Stimulated activated CD8-positive, alpha-beta memory T cell treated with anti-CD3 and anti-CD28 coated beads, Interleukin-7, amount 100 ng/mL, for 1 hour (primary cell): ENCODE measurements at regions not wholly inside any gene's neighbourhood (a gene's known extent, or its start where the extent isn't known, plus 50 kb on each side); places are given as distances from the start of the nearest gene placed in this dataset.
"Not testable (repeated sequence)": the region's sequence is repeated elsewhere in the genome, so short reads cannot be mapped to it uniquely, and the experiment has no call there.

ENCODE experiments used
- DNase-seq, 2 donors: peaks; one replicate each; pipeline ENCODE4 v3.0.0-alpha.2; 2020; ENCODE audit warnings: low read depth in 2 of 2

GRCh38 chr16:65315081-65315780 is 193.4 kb upstream of the CDH11 start:
- DNase-seq = no peak

GRCh38 chr16:65314627-65315008 is 192.8 kb upstream of the CDH11 start:
- no peak for DNase-seq

GRCh38 chr16:65313936-65314626 is 192.2 kb upstream of the CDH11 start:
- no peak for DNase-seq

GRCh38 chr16:65312795-65313194 is 190.9 kb upstream of the CDH11 start:
- no peak for DNase-seq

- DNase-seq = no peak
These were observed 190.2 kb upstream of the CDH11 start for GRCh38 chr16:65312071-65312470.

GRCh38 chr16:65310491-65310890 is 188.6 kb upstream of the CDH11 start:
- not testable (repeated sequence) for DNase-seq

GRCh38 chr16:65309354-65309753 is 187.5 kb upstream of the CDH11 start:
- no peak for DNase-seq

GRCh38 chr16:65308506-65308905 is 186.6 kb upstream of the CDH11 start:
- no peak for DNase-seq

- DNase-seq = no peak
These were observed 185.4 kb upstream of the CDH11 start for GRCh38 chr16:65307286-65307685.

GRCh38 chr16:65306722-65307121 is 184.9 kb upstream of the CDH11 start:
- no peak for DNase-seq

- DNase-seq = no peak
These were observed 184.4 kb upstream of the CDH11 start for GRCh38 chr16:65306300-65306699.

- no peak for DNase-seq
These were observed 183.6 kb upstream of the CDH11 start for GRCh38 chr16:65305266-65305959.

- DNase-seq = no peak
These were observed 179.2 kb upstream of the CDH11 start for GRCh38 chr16:65301029-65301428.

- no peak for DNase-seq
These were observed 175.6 kb upstream of the CDH11 start for GRCh38 chr16:65297453-65297852.

- no peak for DNase-seq
These were observed 173.7 kb upstream of the CDH11 start for GRCh38 chr16:65295527-65295926.

GRCh38 chr16:65294708-65295107 is 172.8 kb upstream of the CDH11 start:
- no peak for DNase-seq

GRCh38 chr16:65294165-65294564 is 172.3 kb upstream of the CDH11 start:
- no peak for DNase-seq

GRCh38 chr16:65289022-65289421 is 167.2 kb upstream of the CDH11 start:
- no peak for DNase-seq

- no peak for DNase-seq
These were observed 165.4 kb upstream of the CDH11 start for GRCh38 chr16:65287307-65287706.

- DNase-seq = no peak
These were observed 163.5 kb upstream of the CDH11 start for GRCh38 chr16:65285128-65286048.

GRCh38 chr16:65284626-65285025 is 162.8 kb upstream of the CDH11 start:
- no peak for DNase-seq

GRCh38 chr16:65283181-65283651 is 161.4 kb upstream of the CDH11 start:
- no peak for DNase-seq
